ENCODE measurements at regions not wholly inside any gene's neighbourhood (a gene's known extent, or its start where the extent isn't known, plus 50 kb on each side); places are given as distances from the start of the nearest gene placed in this dataset.

GRCh38 chr9:36738318-36738976 is 165.8 kb downstream of the MELK start:
- TF ChIP-seq EZH2phosphoT487 (IDR thresholded peaks at IDR 0.05; ENCODE audit: borderline replicate concordance, low read length), result no peak
- TF ChIP-seq, protein P1, sequence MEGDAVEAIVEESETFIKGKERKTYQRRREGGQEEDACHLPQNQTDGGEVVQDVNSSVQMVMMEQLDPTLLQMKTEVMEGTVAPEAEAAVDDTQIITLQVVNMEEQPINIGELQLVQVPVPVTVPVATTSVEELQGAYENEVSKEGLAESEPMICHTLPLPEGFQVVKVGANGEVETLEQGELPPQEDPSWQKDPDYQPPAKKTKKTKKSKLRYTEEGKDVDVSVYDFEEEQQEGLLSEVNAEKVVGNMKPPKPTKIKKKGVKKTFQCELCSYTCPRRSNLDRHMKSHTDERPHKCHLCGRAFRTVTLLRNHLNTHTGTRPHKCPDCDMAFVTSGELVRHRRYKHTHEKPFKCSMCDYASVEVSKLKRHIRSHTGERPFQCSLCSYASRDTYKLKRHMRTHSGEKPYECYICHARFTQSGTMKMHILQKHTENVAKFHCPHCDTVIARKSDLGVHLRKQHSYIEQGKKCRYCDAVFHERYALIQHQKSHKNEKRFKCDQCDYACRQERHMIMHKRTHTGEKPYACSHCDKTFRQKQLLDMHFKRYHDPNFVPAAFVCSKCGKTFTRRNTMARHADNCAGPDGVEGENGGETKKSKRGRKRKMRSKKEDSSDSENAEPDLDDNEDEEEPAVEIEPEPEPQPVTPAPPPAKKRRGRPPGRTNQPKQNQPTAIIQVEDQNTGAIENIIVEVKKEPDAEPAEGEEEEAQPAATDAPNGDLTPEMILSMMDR (IDR thresholded peaks at IDR 0.05; ENCODE audit: low read depth, low read length, poor library complexity, severe bottlenecking), result no peak
- Histone ChIP-seq H3K27me3 (ENCODE audit: control insufficient read depth, low read length) (peaks cover 4% of the 10 kb centered on the region; the same call in 1 of the 2 replicates), H3K27ac (ENCODE audit: low read depth, low read length) (no peak overlapping the region), H3K36me3 (ENCODE audit: control insufficient read depth, low read length) (no peaks in the 10 kb centered on the region), H3K9me3 (ENCODE audit: control insufficient read depth, insufficient read depth, low read length) (no peaks in the 10 kb centered on the region), H3K79me2 (ENCODE audit: control insufficient read depth, low read length) (no peaks in the 10 kb centered on the region), H3K4me3 (ENCODE audit: low read length) (no peak overlapping the region), H3F3A (ENCODE audit: control insufficient read depth, insufficient read depth) (no peaks in the 10 kb centered on the region), H3K4me2 (ENCODE audit: low read length) (no peak overlapping the region), H4K20me1 (ENCODE audit: control insufficient read depth, insufficient read depth, low read depth, low read length) (no peaks in the 10 kb centered on the region), H3K9me2 (replicated peaks; ENCODE audit: control insufficient read depth, low read length) (no peaks in the 10 kb centered on the region), H3K4me1 (ENCODE audit: control insufficient read depth, low read length) (peaks cover 7% of the 10 kb centered on the region)

DNA sequence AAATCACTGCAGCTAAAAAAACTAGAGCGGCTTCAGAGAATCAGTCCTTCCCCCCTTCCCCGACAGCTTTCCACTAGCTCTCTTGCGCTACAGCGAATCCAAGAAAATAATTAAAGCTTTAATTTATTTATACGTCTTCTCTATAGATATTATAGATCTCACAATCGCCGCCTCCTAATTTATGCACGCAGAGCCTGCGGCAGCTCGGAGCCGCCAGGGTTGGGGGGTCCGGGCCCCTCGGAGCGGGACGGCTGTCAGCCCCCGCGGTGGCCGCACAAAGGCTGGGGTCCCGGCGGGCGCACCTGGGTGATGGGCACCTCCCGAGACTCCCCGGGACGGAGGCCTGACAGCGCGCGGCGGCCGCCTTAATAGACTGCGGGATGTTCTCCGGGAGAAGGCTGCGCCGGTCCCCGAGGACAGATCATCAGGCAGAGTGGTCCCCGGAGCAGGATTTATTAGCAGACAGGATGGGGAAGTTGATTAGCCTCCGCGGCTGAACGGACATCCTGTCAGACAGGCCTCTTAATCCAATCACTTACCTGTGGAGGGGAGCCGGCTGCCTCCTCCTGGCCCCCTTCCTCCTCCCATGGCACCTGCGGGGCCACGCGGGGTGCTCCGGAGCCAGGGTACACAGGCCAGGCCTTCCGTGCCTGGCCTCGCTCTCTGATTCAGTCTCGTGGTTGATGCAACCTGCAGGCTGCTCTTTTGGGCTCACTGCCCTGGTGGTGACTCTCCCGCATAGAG is 166.8 kb downstream of the MELK start:
- H3F3A ChIP-seq (ENCODE audit: control insufficient read depth, insufficient read depth), result no peaks in the 10 kb centered on the region
- TF ChIP-seq EZH2phosphoT487 (IDR thresholded peaks at IDR 0.05; ENCODE audit: borderline replicate concordance, low read length), result no peak
- TF ChIP-seq, protein P1 (IDR thresholded peaks at IDR 0.05; ENCODE audit: low read depth, low read length, poor library complexity, severe bottlenecking), result no peak
- H4K20me1 ChIP-seq (ENCODE audit: control insufficient read depth, insufficient read depth, low read depth, low read length), result no peaks in the 10 kb centered on the region
- H3K9me3 ChIP-seq (ENCODE audit: control insufficient read depth, insufficient read depth, low read length), result no peaks in the 10 kb centered on the region
- no peak overlapping the region for H3K4me2 ChIP-seq (ENCODE audit: low read length)
- no peak overlapping the region for H3K4me3 ChIP-seq (ENCODE audit: low read length)
- H3K4me1 ChIP-seq (ENCODE audit: control insufficient read depth, low read length), result peaks cover 7% of the 10 kb centered on the region
- H3K27ac ChIP-seq (ENCODE audit: low read depth, low read length), result no peak overlapping the region
- H3K79me2 ChIP-seq (ENCODE audit: control insufficient read depth, low read length), result no peaks in the 10 kb centered on the region
- no peaks in the 10 kb centered on the region for H3K9me2 ChIP-seq (replicated peaks; ENCODE audit: control insufficient read depth, low read length)
- H3K36me3 ChIP-seq (ENCODE audit: control insufficient read depth, low read length), result no peaks in the 10 kb centered on the region
- H3K27me3 ChIP-seq (ENCODE audit: control insufficient read depth, low read length), result peaks cover 9% of the 10 kb centered on the region; the same call in 1 of the 2 replicates

- Histone ChIP-seq H3K4me3 (ENCODE audit: low read length) (no peak overlapping the region), H3K4me2 (ENCODE audit: low read length) (no peak overlapping the region)
Observed at GRCh38 chr9:36742264-36742663, 169.6 kb downstream of the MELK start.

More at GRCh38 chr9:36742264-36742663, 169.6 kb downstream of the MELK start:
- Histone ChIP-seq H3K36me3 (ENCODE audit: control insufficient read depth, low read length) (no peaks in the 10 kb centered on the region), H3K9me3 (ENCODE audit: control insufficient read depth, insufficient read depth, low read length) (no peaks in the 10 kb centered on the region), H3K27me3 (ENCODE audit: control insufficient read depth, low read length) (peaks cover 18% of the 10 kb centered on the region), H3K4me1 (ENCODE audit: control insufficient read depth, low read length) (peaks cover 7% of the 10 kb centered on the region), H3K27ac (ENCODE audit: low read depth, low read length) (no peak overlapping the region), H3K9me2 (replicated peaks; ENCODE audit: control insufficient read depth, low read length) (no peaks in the 10 kb centered on the region), H3K79me2 (ENCODE audit: control insufficient read depth, low read length) (no peaks in the 10 kb centered on the region), H3F3A (ENCODE audit: control insufficient read depth, insufficient read depth) (no peaks in the 10 kb centered on the region), H4K20me1 (ENCODE audit: control insufficient read depth, insufficient read depth, low read depth, low read length) (no peaks in the 10 kb centered on the region)
- no peak for TF ChIP-seq EZH2phosphoT487 (IDR thresholded peaks at IDR 0.05; ENCODE audit: borderline replicate concordance, low read length)
- TF ChIP-seq, protein P1 (IDR thresholded peaks at IDR 0.05; ENCODE audit: low read depth, low read length, poor library complexity, severe bottlenecking), result no peak

Measured in DOHH2 (cell line).